ENCODE measurements at regions not wholly inside any gene's neighbourhood (a gene's known extent, or its start where the extent isn't known, plus 50 kb on each side); places are given as distances from the start of the nearest gene placed in this dataset.

DNA sequence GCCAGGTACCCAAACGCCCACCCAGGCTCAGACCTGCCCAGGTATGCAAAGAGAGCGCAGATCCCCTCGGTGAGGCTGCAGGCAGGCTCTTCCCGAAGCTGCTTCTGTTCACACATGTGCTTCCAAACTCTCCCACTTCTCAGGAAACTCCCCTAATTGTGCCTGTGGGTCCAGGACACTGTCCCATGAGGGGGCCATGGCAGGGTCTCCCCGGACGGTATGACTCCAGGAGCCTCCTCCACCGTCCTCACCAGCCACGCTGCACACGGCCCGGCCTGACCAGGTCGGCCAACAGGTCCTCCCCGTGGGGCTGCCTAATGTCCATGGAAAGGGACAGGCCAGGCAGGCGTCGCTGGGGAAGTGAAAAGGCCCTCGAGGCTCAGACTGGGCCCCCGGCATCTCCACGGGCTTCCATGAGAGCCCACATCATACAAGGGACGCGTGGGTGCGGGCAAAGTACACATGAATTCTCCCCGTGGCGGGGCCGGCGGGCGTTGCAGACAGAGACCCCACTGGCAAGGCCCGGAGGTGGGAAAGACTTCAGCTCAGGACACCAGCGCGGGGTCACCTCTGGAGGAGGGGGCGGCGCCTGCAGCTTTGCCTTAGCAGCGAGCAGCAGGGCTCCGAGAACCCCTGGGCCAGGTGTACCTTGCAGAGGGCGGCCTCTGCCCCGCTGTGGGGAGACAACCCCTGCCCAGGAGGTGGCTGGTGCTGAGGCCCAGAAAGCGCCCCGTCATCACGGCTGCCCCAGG is 526.1 kb downstream of the BRD1 start:
- no peak for DNase-seq (ENCODE audit: low read depth)

DNA sequence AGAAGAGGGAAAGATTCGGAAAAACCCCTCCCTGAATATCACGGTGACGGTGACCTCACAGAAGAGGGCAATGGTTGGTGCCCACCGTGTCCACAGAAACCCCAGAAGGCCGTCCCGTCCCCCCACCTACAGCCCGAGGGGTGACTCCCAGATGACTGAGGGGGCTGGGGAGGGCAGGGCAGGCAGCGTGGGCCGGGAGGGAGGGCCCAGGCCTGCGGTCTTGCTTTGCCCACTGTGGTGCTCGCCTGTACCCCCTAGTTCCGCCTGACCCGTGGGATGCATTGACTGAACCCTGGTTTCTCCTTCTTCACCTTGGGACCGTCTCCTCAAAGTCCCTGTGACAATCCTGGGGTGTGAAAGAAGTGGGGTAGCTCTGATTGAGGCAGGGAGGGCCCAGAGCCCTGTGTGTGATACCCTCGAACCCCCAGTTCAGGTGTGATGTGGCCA is 526.7 kb downstream of the BRD1 start:
- no peak for DNase-seq (ENCODE audit: low read depth)

DNA sequence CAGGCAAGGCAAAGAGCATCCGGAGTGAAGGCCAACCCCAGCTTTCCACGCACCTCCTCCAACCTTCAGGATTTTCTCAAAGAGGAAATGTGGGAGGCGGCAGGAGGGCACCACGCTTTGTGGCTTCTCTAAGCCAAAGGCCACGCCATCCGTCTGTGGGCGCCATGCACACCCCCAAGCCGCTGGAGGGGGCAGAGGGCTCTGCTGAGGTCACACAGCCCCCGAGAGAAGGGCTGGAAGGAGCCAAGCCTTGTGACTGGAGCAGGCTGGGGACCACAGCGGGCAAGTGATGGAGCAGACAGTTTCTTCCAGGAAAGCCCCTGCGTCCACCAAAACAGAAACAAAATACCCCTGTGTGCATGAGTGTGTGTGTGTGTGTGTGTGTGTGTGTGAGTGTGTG is 527.4 kb downstream of the BRD1 start:
- DNase-seq (ENCODE audit: low read depth): no peak

DNA sequence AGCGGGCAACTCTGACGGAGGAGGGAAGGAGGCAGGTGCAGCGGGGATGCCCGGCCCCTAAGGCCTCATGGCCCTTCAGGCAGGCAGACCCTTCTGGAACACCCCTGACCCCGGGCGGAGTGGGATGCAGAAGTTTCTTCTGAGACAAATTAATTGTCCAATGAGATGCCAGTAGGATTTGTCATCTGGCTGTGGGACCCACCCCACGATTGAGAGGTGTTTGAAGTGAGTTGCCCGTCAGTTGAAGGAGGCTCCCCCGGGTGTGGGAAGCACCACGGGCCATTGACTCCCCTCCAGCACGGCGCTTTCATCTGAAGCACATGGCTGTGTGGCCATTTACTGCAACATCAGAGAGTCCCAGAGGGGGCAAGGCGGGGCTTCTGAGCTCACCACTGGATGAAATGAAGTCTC is 527.8 kb downstream of the BRD1 start:
- no peak for DNase-seq (ENCODE audit: low read depth)

DNA sequence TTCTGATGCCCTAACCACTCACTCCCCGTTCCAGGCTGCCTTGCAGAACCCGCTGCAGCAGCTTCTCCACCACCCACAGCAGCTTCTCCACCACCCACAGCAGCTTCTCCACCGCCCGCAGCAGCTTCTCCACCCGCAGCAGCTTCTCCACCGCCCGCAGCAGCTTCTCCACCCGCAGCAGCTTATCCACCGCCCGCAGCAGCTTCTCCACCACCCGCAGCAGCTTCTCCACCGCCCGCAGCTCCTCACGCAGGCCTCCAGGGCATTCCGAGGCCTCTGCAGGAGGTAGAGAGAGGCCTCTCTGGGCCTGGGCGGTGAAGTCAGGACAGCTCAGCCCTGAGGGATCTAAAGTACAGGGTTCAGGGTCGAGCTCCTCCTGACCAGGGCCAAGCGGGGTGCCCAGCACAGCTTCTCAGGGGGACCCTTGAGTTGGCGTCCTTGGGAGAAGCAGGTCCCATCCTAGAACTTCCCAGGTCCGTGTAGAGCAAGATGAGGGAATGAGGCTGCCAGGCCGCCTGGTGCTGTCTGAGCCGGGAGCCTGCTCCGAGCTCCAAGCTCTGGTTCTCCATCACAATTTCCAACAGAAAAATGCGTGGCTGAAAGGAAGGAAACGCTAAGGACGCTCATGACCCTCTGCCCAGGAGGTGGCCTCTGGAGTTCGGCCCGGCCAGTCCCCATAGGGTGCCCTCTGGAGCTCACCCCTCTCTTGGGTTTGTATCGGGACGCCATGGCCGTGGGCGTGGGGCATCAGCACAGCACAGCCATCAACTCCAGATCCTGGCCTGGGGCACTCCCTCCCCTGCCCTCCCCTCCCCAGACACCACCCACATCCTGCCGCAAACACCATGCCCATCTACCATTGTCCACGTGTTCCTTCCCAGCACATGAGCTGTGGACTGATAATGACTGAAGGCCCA is 528.6 kb downstream of the BRD1 start:
- DNase-seq (ENCODE audit: low read depth): no peak

DNA sequence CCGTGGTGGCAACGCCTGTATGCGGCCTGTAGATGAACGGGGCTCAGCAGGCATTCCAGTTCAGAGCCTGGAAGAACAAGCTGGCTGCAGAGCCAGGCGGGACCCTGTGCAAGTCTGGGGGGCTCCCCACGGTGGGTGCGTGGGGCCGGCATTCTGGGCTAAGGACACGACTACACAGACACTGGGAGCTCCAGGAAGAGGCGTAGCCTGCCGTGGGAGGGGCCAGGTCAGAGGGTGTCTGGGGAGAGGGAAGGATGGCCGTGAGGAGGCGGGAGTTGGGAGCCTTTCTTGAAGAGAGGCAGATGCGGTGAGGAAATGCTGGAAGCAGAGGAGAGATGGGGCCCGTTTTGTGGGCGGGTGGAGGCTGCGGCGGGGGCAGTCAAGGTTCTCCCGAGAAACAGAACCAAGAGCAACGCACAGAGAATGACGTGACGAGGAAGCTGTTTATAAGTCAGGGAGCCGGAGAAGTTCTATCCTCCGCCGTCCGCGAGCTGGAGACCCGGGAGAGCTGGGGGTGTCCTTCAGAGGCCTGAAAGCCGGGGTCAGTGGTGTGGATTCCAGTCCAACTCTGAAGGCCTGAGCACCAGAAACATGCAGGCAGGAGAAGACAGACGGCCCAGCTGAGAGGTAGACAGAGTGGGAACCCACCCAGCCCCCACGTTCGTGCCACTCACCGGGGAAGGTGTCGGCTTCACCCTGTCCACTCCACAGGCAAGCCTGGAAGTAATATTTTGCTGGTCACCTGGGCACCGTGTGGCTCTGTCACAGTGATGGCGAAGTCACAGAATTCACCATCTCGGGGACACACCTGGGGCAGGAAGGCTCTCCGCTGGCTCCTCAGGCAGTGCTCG is 529.6 kb downstream of the BRD1 start:
- DNase-seq (ENCODE audit: low read depth): no peak

DNA sequence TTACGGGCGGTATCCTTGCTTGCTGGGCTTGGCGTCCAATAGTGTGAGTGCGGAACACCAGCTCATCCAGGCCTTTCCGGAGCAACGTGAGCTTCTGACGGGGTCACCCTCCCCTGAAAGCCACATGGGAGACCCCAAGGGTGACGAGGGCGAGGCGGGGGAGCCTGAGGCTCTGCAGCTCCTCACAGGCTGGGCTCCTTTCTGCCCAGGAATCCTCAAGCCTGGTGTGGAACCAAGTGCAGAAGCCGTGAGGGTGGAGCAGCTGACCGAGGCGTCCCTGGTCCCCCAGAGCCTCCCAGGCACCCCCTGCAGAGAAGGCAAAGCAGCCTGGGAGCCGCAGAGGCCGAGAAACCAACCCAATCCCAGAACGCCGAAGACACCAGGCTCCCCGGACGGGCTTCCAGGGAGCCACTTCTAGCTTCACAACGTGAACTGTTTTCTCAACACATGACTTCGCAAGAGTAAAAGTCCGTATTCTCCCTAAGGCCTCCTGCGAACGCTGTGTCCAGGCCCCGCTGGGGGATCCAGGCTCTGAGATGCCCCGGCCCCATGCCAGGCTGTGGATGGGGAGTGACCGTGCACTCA is 530.3 kb downstream of the BRD1 start:
- no peak for DNase-seq (ENCODE audit: low read depth)

DNA sequence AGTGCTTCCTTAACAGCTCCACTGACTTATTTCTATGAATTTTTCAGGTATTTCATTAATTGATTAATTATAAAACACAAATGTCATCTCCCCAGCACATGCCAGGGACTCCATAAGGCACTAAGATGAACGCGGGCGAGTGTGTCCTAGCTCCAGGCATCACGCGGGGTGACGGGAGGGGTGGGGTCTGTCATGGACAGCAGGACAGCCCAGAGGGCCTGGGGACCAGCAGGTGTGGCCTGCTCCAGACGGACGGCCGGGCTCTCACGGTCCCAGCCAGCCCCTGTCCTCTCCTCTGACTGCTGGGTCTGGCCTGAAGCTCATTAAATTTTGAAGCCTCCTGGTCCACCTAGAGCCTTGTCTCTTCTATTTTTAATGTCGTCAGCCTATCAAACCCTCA is 531.1 kb downstream of the BRD1 start:
- no peak for DNase-seq (ENCODE audit: low read depth)

DNA sequence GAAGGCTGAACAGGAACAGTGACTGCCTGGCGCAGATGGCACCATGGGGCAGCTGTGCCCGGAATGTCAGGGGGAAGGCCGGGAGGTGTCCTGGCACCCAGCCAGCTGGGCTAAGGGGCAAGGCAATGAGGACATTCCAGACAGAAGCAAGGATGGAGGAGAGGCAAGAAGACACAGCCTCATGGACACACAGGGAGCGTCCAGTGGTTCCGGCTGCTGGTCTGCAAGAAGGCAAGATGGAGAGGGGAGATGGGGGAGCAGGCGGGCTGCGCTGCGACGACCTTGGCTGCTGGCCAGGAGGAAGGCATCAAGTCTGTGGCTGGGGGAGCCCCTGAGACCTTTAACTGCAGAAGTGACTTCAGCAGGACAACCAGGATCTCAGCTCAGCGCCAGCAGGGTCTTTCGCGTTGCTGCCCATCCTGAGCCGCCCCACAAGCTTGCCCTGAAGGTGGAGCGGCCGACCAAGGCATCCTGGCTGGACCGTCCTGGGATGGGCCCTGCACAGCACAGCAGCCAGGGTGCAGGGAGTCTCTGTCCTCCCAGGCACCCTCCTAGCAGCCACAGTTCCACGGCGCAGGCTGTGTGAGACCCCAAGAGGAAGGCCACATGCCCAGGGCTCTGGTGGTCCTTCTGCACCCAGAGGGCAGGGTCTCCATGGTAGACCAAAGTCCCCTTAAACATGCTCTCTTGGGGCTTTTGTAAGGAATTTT is 531.7 kb downstream of the BRD1 start:
- DNase-seq (ENCODE audit: low read depth): no peak

DNA sequence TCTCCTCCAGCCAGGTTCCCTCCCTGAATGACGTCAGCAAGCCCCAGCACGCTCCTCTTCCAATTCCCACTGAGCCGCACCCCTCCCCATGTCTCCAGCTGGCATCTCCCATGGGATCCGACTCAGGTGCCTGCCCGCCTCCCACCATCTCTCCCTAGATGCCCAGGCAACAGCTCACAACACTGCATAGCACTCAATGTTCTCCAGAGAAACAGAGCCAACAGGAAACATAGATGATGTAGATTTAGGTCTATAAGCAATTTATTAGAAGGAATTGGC is 532.3 kb downstream of the BRD1 start:
- DNase-seq (ENCODE audit: low read depth): no peak

DNA sequence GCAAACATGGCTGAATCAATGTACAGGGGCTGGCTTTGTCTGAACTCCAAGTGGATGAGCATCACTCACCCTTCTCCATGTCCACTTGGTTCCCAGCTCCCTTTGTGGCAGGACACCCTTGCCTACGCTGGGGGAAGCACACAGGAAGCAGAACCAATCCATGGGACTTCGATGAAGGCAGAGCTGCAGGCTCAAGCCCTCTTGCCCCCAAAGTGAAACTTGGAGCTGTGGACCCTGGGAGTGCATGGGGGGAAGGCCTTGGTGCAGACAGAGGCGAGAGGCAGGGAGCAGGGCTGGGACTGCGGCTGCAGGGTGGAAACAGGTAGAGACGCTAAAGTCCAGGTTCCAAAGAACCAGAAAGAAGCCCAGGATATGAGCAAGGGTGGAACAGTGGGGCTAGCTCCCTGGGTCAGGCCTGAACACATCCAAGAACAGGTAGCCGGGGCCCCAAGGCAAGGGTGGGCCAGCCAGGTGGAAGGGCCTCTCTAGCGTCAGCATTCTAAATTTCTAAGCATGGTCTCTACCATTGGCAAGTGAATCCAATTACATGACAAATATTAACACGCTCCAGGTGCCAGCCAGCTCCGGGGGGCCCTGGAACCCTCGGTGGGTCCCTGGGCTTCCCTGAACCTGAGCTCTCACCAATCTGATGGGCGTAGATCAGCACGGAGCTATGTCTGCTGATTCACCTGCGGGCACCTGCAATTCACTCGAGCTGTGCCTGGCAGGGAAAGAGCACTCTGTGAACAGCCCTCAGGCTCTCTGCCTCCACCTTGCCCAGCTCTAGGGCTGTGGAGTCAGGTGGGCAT is 532.8 kb downstream of the BRD1 start:
- no peak for DNase-seq (ENCODE audit: low read depth)

DNA sequence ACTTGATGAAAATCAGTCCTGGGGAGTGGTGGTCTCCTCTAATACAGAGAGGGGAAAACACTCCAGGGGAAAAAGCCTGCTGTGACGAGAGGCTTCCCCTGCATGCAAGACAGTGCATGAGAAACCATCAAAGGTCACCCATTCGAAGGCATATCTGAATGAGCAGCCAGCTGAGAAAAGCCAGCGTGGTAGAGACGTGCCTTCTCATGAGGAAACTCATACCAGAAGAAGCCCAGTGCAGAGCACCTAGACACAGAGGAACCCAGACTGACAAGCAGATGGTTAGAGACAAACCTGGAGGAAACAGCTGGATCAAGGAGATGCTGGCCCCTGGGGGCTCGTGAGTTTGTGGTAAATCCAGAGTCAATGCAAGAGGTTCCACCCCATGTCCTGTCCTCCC is 534.8 kb downstream of the BRD1 start:
- no peak for DNase-seq (ENCODE audit: low read depth)

DNA sequence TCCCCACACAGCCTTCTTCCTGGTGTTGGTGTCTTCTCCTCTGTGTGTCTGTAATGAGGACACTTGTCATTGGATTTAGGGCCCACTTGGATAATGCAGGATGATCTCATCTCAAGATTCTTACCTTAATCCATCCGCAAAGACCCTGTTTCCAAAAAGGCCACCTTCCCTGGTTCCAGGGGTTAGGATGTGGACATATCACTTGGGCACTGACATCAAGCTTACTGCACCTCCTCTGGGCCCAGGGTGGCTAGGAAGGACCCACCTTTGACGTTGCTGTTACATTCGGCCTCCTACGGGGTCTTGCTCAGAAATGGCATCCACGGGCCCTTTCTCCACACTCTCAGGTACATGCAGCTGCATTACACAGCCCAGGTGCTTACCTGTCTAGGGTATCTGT is 535.9 kb downstream of the BRD1 start:
- no peak for DNase-seq (ENCODE audit: low read depth)

DNA sequence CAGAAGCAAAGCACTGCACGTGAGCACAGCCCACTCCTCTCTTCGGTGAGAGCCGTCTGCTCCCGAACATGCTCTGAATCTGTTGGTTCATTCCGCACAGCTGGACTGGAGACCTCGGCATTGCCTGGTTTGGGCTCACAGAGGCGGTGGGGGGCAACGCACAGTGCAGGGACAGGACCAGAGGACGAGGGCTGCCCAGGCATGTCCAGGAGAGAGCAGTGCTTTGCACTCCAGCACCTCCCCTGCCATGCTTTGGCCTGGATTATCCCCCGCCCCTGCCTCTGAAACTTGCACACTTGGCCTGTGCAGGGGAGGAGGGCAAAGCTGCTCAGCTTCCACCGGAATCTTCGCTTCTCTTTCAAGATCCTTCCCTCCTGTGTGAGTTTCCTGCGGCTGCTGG is 536.5 kb downstream of the BRD1 start:
- DNase-seq (ENCODE audit: low read depth): no peak

DNA sequence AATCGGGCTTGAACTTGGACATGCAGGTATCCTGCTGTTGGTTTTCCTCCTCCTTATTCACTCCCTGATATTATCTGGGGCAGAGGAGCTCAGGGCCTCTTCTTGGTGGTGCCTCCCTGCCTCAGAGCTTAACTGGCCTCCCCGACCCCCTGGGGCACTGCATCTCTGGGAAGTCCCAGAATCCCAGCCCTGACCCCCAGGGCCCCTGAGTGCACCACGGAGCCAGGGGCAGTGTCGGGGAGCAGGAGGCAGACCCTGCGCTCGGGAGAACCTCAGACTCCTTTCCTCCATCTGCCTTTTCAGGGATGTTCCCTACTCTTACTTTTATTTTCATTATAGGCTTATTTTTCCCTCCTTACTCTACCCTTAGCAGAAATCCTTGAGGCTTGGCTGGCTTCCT is 537.0 kb downstream of the BRD1 start:
- DNase-seq (ENCODE audit: low read depth): no peak

DNA sequence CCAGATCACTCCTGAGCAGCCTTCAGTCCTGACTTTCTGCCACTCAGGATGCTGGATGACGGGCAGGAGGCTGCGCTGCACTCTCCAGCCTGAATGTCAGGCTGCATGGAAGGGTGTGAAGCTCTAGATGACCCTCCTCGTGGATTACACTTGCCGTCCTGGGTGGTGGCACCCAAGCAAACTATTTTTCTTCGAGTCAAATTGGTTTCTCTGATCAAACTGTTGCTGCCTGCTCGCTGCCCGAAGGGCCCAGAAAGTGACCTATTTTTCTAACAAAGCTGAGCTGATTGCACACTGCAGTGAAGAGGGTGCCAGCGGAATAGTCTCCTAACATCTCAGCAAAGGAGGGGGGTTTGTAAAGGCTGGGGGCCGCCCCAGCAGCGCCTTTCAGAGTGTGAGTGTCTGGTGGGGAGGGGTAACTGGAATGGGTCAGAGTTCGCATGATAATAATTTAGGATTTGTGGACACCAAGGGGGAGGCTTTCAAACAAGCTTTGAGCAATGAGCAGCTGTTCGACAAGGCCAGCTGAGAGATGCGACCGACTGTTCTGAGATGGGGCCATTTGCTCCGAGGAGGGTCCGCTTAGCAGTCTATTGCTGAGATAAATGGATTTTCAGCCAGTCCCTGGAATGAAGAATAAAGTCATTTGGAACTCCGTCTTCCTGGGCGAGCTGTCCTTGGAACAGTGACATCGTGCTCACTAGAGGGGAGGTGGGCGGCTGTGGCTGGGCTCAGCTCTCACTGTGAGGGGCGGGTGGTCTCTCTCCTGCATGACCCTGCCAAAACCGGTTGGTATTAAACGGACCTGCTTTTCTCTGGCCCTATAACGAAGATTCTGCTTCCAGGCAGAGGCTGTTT is 537.6 kb downstream of the BRD1 start:
- DNase-seq (ENCODE audit: low read depth): no peak

DNA sequence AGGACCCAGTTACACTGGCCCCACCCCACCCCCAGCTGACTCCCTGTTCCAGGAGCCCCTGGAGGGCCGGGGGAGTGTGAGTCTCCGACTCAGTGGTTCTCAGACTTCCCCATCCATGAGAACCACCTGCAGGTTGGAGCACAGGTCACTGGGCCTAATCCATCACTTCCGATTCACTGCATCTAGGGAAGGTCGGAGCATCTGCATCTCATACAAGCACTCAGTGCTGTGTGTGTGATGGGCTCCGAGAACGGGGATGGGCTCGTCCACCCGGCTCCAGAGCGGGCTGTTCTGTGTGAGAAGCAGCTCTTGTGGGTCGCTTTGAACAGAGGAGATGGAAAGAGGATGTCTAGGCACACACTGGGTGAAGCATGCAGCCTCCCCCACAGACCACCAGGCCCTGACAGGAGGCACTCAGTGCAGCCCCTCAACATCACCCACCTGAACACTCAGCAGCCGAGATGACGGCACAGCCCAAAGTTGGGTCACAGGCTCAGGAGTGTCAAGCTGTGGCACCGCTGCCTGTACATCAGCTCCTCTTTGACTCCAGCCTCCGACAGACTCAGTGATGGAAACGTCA is 541.4 kb downstream of the BRD1 start:
- no peak for DNase-seq (ENCODE audit: low read depth)

DNA sequence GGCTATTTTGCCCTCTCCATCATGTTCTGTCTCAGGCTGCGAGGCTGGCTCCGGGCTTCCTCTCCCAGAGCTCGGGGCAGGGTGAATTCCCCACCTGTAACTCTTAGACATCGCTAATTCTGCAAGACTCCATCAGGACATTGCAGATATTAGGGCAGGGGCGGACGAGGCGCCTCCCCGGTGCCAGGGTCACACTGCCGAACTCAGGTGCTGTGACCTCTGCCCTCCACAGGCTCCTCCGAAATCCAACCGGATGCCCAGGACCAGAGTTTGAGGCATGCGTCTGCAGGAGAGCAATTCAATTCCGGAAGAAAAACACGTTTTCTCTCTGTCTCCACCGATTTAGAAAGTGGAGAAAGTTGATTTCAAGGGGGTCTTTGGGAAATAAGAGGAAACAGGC is 542.7 kb downstream of the BRD1 start:
- DNase-seq (ENCODE audit: low read depth): no peak

DNA sequence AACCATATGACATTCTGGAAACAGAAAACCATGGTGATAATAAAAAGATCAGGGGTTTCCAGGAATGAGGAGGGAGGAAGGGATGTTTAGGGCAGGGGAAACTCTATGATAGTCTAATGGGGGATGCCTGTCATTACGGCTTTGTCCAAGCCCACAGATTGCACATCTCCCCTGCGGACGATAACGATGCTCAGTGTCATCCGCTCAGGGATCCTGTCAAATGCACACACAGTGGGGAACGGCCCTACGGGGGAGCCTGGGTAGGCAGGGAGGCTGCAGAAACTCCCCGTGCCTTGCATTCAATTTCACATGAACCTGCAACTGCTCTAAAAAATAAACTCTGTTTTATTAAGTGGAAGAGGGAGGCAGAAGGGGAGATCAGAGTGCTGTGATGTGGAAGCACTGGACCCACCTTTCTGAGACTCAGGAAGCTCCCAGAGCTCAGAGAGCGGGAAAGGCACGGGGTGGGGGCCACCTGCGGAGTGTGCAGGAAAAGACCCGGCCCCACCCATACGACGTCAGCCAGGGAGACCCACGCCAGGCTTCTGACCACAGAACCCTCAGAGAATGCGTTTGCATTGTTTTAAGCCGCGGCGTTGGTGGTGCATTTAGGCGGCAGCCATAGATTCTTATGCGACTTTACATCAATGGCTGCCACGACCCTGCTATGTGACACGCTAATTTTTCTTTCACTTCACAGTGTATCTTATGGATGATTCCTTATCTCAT is 543.5 kb downstream of the BRD1 start:
- no peak for DNase-seq (ENCODE audit: low read depth)

Measured in HS-5 (cell line).